KG1 (cell line): ENCODE measurements at regions not wholly inside any gene's neighbourhood (a gene's known extent, or its start where the extent isn't known, plus 50 kb on each side); places are given as distances from the start of the nearest gene placed in this dataset.

Experiments
- DNase-seq: peaks from one replicate; lab custom pipeline; 2025; lab: John Stamatoyannopoulos, UW

DNA sequence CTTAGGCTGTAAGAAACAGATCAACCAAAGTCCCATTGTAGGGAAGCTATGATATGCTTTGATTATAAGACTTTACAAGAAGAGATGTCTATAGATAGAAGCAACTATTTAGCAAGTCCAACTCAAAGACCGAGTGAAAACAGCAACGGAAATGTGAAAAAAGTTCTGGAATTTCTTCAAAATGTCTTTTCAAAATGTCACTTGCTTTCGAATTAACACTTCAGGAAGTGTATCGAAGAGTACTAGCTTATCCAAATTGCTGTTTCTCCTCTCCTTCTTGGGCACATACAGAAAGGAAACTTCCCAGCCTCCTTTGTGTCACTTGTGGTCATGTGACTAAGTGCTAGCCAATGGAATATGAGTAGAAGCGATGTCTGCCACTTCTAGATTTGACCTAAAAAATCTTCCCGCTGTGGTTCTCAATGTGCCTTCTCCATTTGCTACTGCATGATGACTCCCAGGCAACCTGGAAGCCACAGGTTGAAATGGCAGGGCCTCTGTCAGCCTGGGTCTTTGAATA, 89.9 kb downstream of the TSEN15 start:
- no peak for DNase-seq

DNA sequence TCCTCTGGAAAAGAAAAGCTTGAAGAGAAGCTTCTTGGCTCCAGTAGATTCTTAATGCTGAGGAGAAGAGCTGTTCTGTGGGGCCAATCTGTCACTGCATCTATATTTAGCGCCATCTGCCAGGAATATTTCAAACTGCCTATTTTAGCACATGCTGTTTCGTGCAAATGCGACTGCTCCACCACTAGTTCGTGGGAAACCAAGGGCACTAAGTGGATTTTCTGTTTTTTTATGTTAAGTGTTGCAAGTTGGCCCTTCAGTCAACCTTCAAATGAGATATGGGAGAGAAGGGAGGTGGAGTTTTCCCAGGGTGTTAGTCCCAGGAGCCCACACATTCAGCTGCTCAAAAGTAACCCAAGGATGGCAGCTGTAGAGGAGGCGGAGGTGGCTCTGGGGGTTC, 91.9 kb downstream of the TSEN15 start:
- no peak for DNase-seq

DNA sequence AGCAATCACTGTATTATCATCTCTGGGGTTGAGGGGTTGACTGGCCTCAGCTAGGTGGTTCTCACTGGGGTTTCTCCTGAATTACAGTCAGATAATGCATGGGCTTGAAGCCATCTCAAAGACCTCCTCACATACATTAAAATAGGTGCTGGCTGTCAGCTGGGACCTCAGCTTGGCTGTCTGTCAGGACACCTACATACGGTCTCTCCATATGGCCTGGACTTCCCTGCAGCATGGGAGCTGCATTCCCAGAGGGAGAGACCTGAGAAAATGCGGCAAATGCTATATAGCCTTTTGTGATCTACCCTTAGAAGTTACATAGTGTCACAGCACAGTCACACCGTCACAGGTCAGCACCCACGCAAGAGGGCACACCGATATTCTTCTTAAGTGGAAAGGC, 93.6 kb downstream of the TSEN15 start:
- no peak for DNase-seq

DNA sequence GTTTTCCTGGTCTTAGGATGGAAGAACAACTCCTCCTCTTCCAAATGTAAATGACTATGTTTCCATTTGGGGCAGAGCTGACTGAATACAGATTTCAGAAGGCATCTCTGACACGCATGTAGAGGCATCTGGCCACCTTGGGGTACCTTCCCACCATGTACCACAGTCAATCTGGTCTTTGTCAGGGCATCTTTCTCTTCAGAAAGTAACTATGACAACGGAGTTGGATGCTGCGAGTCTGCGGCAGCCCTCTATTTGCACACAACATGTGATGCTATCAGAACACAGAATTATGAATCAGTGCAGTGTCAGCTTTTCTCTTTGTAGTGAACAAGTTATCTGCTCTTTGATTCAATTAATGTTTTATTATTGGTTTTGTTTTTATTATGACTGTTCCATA, 94.7 kb downstream of the TSEN15 start:
- DNase-seq = no peak

DNA sequence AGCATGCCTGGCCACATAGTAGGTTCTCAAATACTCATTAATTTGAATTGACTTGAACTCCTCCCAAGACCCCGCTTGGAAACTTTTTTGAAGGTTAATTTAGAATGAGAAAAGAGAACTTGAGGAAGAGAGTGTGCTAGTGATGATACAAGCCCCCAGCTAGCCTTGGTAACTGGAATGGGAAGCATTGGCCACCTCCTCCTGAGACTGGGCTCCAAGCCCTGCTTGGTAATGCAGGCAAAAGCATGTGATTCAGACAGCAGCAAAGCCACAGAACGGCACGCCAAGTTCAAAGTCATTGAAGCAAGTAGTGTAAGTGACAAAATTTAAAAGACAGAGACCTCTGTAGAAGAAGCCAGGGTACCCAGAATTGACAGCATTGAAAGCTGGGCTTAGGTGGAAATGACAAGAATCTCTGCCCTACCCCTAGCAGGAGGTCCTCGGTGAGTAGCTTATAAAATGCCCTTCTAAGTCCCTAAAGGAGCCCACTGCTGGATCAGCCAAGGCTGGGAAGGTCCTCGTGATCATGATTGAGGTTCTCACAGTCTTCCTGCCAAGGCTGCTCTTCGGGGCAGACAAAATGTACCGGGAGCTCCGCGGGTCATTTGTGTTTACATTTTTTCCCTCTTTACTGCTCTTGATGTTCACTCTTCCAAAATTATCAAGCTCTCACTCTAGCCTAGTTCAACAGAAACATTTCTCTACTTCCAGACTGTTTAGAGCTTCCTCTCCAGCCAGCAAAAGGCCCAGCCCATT, 99.4 kb downstream of the TSEN15 start:
- no peak for DNase-seq

DNA sequence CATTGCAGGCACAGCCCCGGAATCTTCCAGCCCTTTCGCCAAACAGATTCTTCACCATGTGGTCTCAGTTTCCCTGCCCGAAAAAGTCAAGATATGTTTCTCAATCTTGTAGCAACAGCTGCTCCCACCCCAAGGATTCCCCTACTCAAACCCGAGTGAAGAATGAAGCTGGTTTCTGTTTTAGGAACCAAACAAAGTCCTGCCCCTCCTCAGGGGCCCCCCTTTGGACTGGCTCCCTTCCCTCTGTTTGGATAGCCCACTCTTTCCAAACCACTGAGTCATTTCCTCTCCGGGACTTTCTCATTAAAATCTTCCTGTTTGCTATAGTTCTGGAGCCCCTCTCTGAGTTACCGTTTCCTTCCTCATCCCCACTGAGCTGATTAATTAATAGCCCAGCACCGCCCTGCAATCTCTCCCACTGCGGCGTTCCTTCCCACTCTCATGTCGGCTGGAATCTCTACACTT, 100.9 kb downstream of the TSEN15 start:
- no peak for DNase-seq

DNA sequence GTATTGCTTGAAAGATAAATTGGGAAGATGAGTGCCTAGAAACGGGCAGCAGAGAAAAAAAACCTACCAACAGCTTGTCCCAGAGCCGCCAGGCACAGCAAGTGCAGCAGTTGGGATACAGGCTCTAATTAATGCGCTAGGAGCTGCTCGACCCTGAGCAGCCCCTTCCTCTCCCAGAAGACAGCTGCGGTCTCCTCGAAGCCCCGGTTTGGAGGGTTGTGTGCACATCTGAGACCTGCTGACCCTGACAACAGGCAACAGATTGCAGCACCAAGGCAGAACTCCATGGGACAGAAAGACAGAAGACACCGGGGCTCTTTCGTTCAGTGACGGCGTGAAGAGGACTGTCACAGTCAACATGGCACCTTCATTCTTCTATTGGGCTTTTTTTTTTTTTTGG, 101.4 kb downstream of the TSEN15 start:
- DNase-seq = no peak

DNA sequence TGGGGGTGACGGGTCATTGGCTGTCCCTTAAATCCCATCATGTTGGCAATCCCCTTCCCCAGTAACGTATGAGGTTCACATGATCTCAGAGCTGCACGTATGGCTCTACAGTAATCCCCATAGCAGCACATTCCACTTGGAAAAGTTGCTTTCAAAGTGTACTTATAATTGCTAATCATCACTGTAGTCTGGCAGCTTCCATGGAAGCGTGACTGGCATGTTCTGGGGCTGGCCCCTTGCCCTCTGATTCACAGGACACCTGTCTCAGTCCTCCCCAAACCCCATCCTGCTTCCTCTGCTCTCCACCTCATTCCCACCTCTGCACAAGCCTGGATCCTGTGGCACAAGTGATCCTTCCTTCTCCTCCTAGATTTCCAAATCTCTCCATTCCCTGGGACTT, 102.2 kb downstream of the TSEN15 start:
- no peak for DNase-seq

DNA sequence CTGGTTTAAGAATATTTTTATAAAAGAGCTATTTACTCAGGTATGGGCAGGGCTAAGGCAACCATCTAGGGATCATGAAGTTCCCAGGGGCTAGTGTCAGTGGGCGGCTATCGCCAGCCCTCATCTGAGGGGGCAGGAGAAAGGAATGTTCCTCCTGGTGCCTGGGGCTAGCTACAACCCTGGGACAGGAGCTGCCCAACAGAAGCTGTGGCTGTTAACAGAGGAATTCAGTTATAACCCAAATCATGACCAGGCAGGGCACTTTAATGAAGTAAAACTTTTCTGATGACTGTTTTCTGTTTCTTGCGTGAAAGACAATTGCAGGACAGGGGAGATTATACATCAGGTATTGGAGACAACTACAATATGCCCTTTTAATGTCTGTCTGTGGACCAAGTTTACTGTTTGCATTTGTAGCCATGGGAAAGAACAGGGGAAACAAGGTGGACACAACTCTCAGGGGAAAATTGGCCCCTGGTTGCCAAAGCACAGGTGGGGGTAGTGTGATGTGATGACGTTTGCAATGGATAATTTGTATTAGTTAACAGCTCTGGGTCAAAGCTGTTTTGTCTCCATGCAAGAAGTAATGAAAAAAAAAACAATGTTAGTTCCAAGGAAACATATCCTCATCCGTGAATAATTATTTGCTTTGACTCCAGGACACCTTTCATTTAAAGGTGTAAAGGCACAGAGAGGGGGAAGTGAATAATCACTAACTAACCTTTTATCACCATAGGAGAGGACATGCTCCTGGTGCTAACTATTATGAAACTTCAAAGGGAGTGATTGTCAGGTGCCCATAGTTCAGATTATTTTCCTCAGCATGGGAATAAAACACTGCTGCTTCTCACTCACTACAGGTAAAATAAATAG, 105.2 kb downstream of the TSEN15 start:
- DNase-seq = no peak

DNA sequence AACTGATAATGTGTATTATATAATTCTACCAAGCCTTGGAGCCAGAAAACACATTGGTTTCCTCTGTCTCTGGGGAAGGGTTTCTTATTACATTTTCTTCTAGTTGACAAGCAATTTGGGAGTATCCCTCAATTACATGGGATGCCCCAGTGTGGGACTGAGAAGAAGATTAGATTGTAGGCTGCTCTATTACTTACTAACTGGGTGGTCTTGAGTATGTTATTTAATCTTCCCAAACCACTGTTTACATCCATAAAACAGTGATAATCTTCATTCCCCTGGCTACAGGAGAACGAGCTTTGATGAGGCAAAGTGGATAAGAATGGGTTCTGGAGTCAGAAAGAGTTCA, 105.8 kb downstream of the TSEN15 start:
- no peak for DNase-seq

DNA sequence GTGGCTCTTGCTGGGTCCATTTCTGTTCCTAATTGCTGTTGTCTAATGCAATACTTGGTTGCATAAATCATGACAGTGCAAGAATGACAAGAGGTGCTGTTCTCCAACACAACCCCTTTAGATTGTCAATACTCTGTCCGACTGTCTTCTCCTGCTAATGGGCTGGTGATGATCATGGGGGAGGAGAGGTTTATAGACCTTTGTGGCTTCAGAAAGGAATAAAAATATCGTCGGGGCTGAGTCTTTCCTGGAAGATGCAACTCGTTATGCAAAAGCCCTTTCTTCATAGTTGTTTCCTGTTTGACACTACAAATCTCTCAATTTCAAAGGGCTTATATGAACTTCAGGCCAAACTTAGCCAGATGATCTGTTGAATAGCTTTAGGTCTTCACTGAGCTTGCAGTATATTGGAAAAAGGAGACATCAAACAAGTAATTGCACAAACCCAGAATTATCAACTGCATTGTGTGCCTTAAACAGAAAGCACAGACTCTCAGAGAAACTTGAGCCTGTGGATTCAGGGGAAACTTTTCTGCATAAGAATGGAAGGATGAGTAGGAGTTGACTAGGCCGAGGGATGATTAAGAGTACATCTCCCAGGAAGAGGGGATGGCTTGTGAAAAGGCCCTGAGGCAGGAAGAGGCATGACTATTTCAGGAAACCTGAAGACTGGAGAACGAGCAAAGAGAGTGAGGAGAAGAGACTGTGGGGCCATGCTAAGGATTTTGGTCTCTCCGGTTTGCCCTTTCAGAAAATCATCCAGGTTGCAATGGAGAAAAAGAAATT, 107.6 kb downstream of the TSEN15 start:
- no peak for DNase-seq

DNA sequence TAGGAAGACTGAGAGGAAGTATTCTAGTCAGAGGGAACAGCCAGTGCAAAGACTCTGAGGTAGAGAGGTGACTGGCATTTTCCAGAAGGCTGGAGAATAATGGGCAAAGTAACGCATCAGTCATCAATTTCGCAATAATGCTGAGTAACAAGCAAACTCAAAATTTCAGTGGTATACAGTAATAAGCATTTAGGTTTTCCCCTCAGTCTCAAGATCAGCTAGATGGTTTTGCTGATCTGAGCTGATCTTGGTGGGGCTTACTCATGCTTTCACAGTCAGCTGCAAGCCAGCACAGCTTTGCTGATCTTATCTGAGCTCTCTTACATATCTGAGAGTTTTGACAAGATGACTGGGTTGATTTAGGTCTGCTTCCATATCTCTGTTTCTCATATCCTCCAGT, 108.7 kb downstream of the TSEN15 start:
- no peak for DNase-seq

DNA sequence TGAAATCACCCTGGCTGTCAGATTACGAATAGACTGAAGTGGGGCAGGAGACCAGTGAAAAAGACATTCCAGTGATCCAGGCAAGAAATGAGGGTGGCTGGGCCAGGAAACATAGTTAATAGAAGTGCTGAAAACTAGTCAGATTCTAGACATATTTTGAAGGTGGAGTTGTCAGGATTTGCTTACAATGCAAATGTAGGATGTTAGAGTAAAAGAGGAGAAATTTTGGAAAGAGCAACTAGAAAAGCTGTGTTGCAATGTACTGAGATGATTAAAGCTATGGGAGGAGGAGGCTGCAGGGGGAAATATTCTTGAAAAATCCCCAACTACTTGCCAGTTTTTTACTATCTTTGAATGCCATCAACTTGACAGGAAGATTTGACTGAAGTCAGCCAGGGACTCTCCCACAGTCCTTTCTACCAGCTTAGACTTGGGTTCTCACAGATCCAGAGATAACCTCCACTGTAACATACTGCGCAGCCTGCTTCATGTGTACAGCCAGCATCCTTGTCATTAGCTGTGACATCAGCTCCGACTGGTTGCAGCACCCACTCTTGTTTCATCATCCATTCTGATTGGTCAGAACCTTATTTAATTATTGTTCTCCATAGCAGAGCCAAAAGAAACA, 109.7 kb downstream of the TSEN15 start:
- no peak for DNase-seq

DNA sequence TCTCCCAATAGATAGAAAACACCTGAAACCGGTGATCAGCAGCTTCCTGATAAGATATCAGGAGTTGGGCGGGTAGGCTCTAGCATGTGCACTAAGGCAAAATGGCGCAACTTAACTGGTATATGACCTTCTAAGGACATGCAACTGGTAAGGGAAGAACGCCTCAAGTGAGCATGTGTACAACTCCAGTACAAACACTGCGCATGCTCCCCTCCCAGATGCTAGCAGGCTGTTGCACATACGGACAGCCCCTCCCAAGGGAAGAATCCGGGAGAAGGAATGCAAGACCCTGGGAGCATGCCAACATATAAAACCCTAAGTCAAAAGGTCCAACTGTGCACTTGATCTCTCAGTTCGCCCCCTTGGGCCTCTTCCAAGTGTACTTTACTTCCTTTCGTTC, 110.8 kb downstream of the TSEN15 start:
- no peak for DNase-seq

DNA sequence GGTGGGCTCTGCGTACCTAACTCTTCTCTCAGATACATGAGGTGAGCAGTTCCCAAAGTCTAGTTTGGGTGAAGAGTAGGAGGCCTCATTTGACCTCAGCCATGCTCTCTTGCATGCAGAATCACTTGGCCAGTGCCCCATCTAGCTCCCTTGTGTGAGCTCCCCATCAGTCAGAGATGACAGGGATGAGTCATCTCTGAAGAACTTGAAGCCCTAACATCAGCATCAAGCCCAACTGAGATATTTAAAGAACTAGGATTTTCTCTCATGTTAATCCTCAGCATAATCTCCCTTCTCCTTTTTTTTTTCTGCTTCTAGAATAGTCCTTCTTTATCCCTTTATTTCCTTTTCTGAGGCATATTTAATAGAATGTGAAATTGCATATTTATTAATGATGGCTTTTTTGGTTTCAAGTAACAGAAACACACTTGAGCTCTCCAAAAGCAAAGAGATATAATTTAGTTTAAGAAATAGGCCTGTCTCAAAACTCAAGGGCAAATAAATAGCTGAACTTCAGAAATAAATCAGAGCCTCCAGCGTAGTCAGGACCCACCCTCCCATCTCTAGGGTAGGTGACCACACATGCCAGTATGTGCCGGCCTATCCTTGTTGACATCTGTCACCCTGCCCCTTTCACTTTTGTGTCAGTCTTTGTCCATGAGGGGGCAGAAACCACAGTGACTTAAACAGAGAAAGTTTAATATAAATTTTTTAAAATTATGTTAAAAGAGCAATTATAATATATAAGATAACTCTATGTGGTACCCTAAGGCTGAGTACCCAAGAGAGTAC, 112.3 kb downstream of the TSEN15 start:
- no peak for DNase-seq

DNA sequence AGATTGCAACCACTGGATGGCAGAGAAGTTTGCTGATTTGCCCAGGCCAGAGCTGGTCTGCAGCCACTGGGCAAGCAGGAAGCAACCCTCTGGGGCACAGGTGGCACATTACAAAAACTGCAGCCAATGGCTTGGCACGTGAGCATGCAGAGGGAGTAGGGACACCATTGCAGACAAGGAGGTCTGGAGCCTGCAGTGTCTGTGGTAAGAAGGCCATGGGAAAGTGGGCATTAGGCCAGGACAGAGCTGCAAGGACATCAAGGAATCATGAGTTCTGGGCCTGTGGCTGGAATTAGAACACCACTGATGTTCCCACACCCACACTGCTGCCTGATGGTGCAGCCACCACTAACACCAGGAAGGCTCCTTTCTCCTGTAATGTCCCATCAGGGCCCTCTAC, 113.0 kb downstream of the TSEN15 start:
- no peak for DNase-seq

DNA sequence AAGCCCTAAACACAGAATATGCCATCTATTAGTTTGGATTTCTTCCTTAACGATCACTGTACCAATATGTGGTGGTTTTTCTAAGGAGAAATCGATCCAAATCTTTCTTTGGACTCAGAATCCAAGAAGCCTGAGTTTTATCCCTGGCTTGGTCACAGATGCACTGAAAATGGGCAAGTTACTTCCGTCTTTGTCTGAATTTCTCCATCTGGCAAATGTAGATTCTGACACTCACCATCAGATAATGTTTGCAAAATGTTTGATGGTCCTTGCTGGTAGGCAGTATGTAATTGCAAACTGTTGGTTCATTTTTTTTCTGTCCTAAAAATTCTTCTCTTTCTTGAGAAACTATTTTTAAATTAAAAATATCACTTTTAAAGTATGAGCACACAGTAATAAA, 115.0 kb downstream of the TSEN15 start:
- no peak for DNase-seq

DNA sequence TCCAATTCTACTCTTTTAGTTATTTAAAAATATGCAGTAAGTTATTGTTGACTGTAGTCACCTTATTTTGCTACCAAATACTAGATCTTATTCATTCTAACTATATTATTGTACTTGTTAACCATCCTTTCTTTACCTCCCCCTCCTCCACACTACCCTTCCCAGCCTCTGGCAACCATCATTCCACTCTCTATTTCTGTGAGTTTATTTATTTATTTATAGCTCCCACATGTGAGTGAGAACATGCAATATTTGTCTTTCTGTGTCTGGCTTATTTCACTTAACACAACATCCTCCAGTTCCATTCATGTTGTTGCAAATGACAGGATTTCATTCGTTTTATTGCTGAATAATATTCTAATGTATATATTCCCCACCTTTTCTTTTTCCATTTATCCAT, 115.8 kb downstream of the TSEN15 start:
- DNase-seq = no peak

DNA sequence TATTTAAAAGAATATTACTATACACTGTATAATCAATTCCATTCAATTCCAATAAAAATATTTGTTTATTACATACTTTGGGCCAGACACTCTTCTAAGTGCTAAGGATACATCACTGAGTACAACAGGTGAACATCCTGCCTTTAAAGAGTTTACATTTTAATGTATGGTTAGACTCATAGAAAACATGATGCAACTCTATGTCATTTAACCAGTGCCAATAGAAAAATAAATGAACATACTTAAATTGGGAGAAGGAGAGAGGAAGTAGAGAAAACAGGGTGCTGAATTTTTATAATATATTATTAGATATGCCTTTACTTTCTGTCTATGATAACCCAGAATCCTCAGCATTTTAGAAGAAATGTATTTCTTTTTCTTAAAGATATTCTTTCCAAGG, 119.2 kb downstream of the TSEN15 start:
- DNase-seq = no peak

DNA sequence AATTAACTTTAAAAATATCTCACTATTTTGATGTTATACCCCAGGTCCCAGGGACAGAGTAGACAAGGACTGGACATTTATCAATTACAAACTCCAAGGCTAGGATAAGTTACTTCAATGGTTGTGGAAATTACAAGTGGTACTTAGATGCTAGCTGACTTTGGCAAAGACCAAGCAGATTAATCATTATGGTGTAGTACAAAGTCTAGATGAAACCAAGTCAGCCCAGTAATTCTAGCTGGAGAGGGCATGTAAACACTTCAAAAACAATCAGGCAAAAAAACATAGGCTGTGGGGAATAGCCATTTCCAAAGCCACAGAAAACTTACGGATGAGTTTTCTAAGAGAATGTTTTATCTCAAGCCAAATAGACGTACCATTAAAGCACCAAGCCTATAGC, 124.5 kb downstream of the TSEN15 start:
- DNase-seq = no peak

DNA sequence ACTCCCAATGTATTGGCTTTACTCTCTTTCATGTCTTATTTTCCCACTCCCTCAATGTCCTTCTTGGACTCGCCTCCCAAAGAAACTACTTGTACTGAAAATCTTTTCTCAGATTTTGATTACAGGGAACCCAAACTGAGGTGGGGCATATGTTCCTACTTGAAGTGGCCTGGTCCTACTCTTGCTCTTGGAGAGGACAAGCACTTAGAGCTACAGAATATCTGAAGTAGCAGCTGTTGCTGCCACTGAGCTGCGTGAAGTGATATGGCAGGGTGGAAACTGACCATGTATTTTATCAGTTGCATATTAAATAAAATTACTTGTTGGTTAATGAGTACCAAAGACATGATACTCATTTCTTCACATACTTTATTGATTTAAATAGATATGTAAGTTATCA, 129.5 kb downstream of the TSEN15 start:
- no peak for DNase-seq
